Neural progenitor cell (in vitro differentiated cells): ENCODE measurements at regions not wholly inside any gene's neighbourhood (a gene's known extent, or its start where the extent isn't known, plus 50 kb on each side); places are given as distances from the start of the nearest gene placed in this dataset.
A peak's percentile ranks its signal among the peaks of the same experiment; 100 is the strongest.

ENCODE experiments used
- DNase-seq: peaks from one replicate; pipeline ENCODE4 v3.0.0-alpha.2; 2016; ENCODE audit warnings: low spot score
- H2AFZ ChIP-seq: fragments of 200-600 bp; sonication (generic); replicated peaks from 2 replicates; pipeline ENCODE4 v1.6.1; 2016; ENCODE audit warnings: antibody characterized with exemption
- H3F3A ChIP-seq: fragments of 200-600 bp; sonication (generic); 2 replicates; pipeline ENCODE4 v1.6.1; 2016; ENCODE audit warnings: antibody characterized with exemption, low read depth
- H3K27ac ChIP-seq: fragments of 200-600 bp; sonication (generic); 2 replicates; pipeline ENCODE4 v1.5.1; 2016; ENCODE audit warnings: mild to moderate bottlenecking
- H3K27me3 ChIP-seq: fragments of 200-600 bp; sonication (generic); 2 replicates; pipeline ENCODE4 v1.6.1; 2016; ENCODE audit warnings: mild to moderate bottlenecking, moderate library complexity
- H3K36me3 ChIP-seq: fragments of 200-600 bp; sonication (generic); 2 replicates; pipeline ENCODE4 v1.5.1; 2016
- H3K4me1 ChIP-seq: fragments of 200-600 bp; sonication (generic); 2 replicates; pipeline ENCODE4 v1.6.1; 2016; ENCODE audit warnings: mixed run types
- H3K4me2 ChIP-seq: fragments of 200-600 bp; sonication (generic); 2 replicates; pipeline ENCODE4 v1.6.1; 2016
- H3K4me3 ChIP-seq: fragments of 200-600 bp; sonication (generic); 2 replicates; pipeline ENCODE4 v1.5.1; 2016
- H3K79me2 ChIP-seq: fragments of 200-600 bp; sonication (generic); 2 replicates; pipeline ENCODE4 v1.6.1; 2016; ENCODE audit warnings: low read depth
- H3K9ac ChIP-seq: fragments of 200-600 bp; sonication (generic); 2 replicates; pipeline ENCODE4 v1.6.1; 2016
- H3K9me3 ChIP-seq: fragments of 200-600 bp; sonication (generic); 2 replicates; pipeline ENCODE4 v1.5.1; 2016; ENCODE audit warnings: low read depth
- H4K20me1 ChIP-seq: fragments of 200-600 bp; sonication (generic); 2 replicates; pipeline ENCODE4 v1.6.1; 2016; ENCODE audit warnings: low read depth
- H3K27ac Mint-ChIP-seq: 3 replicates; pipeline ENCODE4 v1.8.0; 2021; ENCODE audit warnings: mixed read lengths
- H3K27me3 Mint-ChIP-seq: 2 replicates; pipeline ENCODE4 v1.8.0; 2022; ENCODE audit warnings: low read depth, mild to moderate bottlenecking, inconsistent platforms, moderate library complexity, mixed read lengths; ENCODE audit not compliant: insufficient read depth
- H3K36me3 Mint-ChIP-seq: 3 replicates; pipeline ENCODE4 v1.8.0; 2021; ENCODE audit warnings: mixed read lengths
- H3K4me1 Mint-ChIP-seq: 3 replicates; pipeline ENCODE4 v1.8.0; 2021; ENCODE audit warnings: mixed read lengths
- H3K4me3 Mint-ChIP-seq: 3 replicates; pipeline ENCODE4 v1.8.0; 2021; ENCODE audit warnings: mild to moderate bottlenecking, moderate library complexity, mixed read lengths
- H3K9me3 Mint-ChIP-seq: 3 replicates; pipeline ENCODE4 v1.8.0; 2020; ENCODE audit warnings: mixed read lengths
- EZH2 ChIP-seq: fragments of 200-600 bp; sonication (generic); IDR thresholded peaks from 2 replicates; pipeline ENCODE4 v1.6.1; 2017; ENCODE audit warnings: antibody characterized with exemption, mild to moderate bottlenecking, moderate library complexity
- EZH2phosphoT487 ChIP-seq: fragments of 200-600 bp; sonication (generic); IDR thresholded peaks from 2 replicates; pipeline ENCODE4 v1.6.1; 2017; ENCODE audit warnings: antibody characterized with exemption
- TF ChIP-seq, protein P1 (sequence below): fragments of 200-600 bp; sonication (generic); IDR thresholded peaks from 2 replicates; pipeline ENCODE4 v1.5.1; 2017; ENCODE audit warnings: antibody characterized with exemption, mild to moderate bottlenecking

GRCh38 chr4:6523251-6523650 is 50.8 kb upstream of the PPP2R2C start:
- H3K4me3 ChIP-seq: no peak overlapping the region
- H3K9ac ChIP-seq: no peak overlapping the region
- no peak overlapping the region for H3K4me2 ChIP-seq
- no peaks in the 10 kb centered on the region for H3K36me3 ChIP-seq
- no peaks in the 10 kb centered on the region for H3F3A ChIP-seq
- H3K27me3 Mint-ChIP-seq: peaks cover 9% of the 10 kb centered on the region
- DNase-seq: no peak
- TF ChIP-seq EZH2 (no peak), EZH2phosphoT487 (no peak)
- TF ChIP-seq, protein P1, sequence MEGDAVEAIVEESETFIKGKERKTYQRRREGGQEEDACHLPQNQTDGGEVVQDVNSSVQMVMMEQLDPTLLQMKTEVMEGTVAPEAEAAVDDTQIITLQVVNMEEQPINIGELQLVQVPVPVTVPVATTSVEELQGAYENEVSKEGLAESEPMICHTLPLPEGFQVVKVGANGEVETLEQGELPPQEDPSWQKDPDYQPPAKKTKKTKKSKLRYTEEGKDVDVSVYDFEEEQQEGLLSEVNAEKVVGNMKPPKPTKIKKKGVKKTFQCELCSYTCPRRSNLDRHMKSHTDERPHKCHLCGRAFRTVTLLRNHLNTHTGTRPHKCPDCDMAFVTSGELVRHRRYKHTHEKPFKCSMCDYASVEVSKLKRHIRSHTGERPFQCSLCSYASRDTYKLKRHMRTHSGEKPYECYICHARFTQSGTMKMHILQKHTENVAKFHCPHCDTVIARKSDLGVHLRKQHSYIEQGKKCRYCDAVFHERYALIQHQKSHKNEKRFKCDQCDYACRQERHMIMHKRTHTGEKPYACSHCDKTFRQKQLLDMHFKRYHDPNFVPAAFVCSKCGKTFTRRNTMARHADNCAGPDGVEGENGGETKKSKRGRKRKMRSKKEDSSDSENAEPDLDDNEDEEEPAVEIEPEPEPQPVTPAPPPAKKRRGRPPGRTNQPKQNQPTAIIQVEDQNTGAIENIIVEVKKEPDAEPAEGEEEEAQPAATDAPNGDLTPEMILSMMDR: no peak
- no peak overlapping the region for H3K27ac Mint-ChIP-seq
- no peaks in the 10 kb centered on the region for H3K9me3 Mint-ChIP-seq
- no peaks in the 10 kb centered on the region for H3K79me2 ChIP-seq
- no peak overlapping the region for H3K4me3 Mint-ChIP-seq
- no peak overlapping the region for H3K27ac ChIP-seq
- H4K20me1 ChIP-seq: no peaks in the 10 kb centered on the region
- no peaks in the 10 kb centered on the region for H3K36me3 Mint-ChIP-seq
- H2AFZ ChIP-seq: no peak overlapping the region
- peaks cover 2% of the 10 kb centered on the region for H3K4me1 Mint-ChIP-seq
- H3K27me3 ChIP-seq: no peaks in the 10 kb centered on the region
- peaks cover 2% of the 10 kb centered on the region for H3K4me1 ChIP-seq
- no peaks in the 10 kb centered on the region for H3K9me3 ChIP-seq

- Mint-ChIP-seq H3K27ac (peak overlapping the region; percentile 75), H3K4me1 (peaks cover 8% of the 10 kb centered on the region), H3K36me3 (no peaks in the 10 kb centered on the region), H3K27me3 (peaks cover 8% of the 10 kb centered on the region), H3K4me3 (no peak overlapping the region), H3K9me3 (no peaks in the 10 kb centered on the region)
- Histone ChIP-seq H3F3A (no peaks in the 10 kb centered on the region), H3K4me1 (peaks cover 9% of the 10 kb centered on the region), H3K79me2 (no peaks in the 10 kb centered on the region), H4K20me1 (no peaks in the 10 kb centered on the region), H3K4me2 (no peak overlapping the region), H3K9ac (no peak overlapping the region), H3K4me3 (no peak overlapping the region), H2AFZ (no peak overlapping the region), H3K27me3 (no peaks in the 10 kb centered on the region), H3K9me3 (no peaks in the 10 kb centered on the region), H3K27ac (no peak overlapping the region), H3K36me3 (no peaks in the 10 kb centered on the region)
- TF ChIP-seq, protein P1: no peak
- TF ChIP-seq EZH2: no peak
- no peak for TF ChIP-seq EZH2phosphoT487
- no peak for DNase-seq
Measured at GRCh38 chr4:6524436-6524835, 50.6 kb upstream of the MAN2B2 start.
